Endodermal cell (in vitro differentiated cells): ENCODE measurements at regions not wholly inside any gene's neighbourhood (a gene's known extent, or its start where the extent isn't known, plus 50 kb on each side); places are given as distances from the start of the nearest gene placed in this dataset.

Source experiments
- DNase-seq: peaks from one replicate; pipeline ENCODE4 v3.0.0-alpha.2; 2017
- H3K27ac ChIP-seq: 2 replicates; pipeline ENCODE4 v1.5.1; 2013; ENCODE audit warnings: mild to moderate bottlenecking, low read depth, low read length, moderate library complexity
- H3K27me3 ChIP-seq: 2 replicates; pipeline ENCODE4 v1.6.1; 2013; ENCODE audit warnings: mild to moderate bottlenecking, low read length, moderate library complexity; ENCODE audit not compliant: insufficient read depth, control insufficient read depth, poor library complexity, severe bottlenecking
- H3K36me3 ChIP-seq: 2 replicates; pipeline ENCODE4 v1.7.0; 2013; ENCODE audit warnings: mild to moderate bottlenecking, low read length, moderate library complexity; ENCODE audit not compliant: control insufficient read depth, insufficient read depth
- H3K4me1 ChIP-seq: one replicate; pipeline ENCODE4 v1.7.0; 2013; ENCODE audit warnings: low read length; ENCODE audit not compliant: control insufficient read depth, insufficient read depth
- H3K4me3 ChIP-seq: 2 replicates; pipeline ENCODE4 v1.5.1; 2013; ENCODE audit warnings: mild to moderate bottlenecking, low read length, moderate library complexity
- H3K9ac ChIP-seq: 2 replicates; pipeline ENCODE4 v1.6.1; 2013; ENCODE audit warnings: mild to moderate bottlenecking, low read length, moderate library complexity; ENCODE audit not compliant: poor library complexity, severe bottlenecking; ENCODE audit errors: extremely low read depth
- H3K9me3 ChIP-seq: 2 replicates; pipeline ENCODE4 v1.6.1; 2013; ENCODE audit warnings: mild to moderate bottlenecking, low read length, moderate library complexity; ENCODE audit not compliant: control insufficient read depth
- H3K27ac Mint-ChIP-seq: 2 replicates; pipeline ENCODE4 v1.8.0; 2020; ENCODE audit warnings: mixed read lengths
- H3K27me3 Mint-ChIP-seq: 2 replicates; pipeline ENCODE4 v1.8.0; 2021; ENCODE audit warnings: mild to moderate bottlenecking, mixed read lengths; ENCODE audit not compliant: insufficient read depth
- H3K36me3 Mint-ChIP-seq: 2 replicates; pipeline ENCODE4 v1.8.0; 2020; ENCODE audit warnings: low read depth, mixed read lengths
- H3K4me1 Mint-ChIP-seq: 2 replicates; pipeline ENCODE4 v1.8.0; 2020; ENCODE audit warnings: mixed read lengths
- H3K4me3 Mint-ChIP-seq: 2 replicates; pipeline ENCODE4 v1.8.0; 2020; ENCODE audit warnings: mild to moderate bottlenecking, moderate library complexity, mixed read lengths
- H3K9me3 Mint-ChIP-seq: 2 replicates; pipeline ENCODE4 v1.8.0; 2020; ENCODE audit warnings: mild to moderate bottlenecking, mixed read lengths
- CTCF ChIP-seq: fragments of 200-600 bp; sonication (generic); conservative IDR thresholded peaks from 2 replicates; pipeline ENCODE4 v1.5.0; 2021; ENCODE audit warnings: antibody characterized with exemption, mild to moderate bottlenecking
- WGBS, 2 experiments: methylation state at CpG; one replicate each; pipeline versions ENCODE4 v1.1.5 to v1.1.7; 2013; ENCODE audit warnings: missing lambda C conversion rate in 2 of 2, mixed read lengths in 1 of 2; ENCODE audit not compliant: insufficient coverage in 1 of 2, insufficient read length in 1 of 2; 5-methylcytosine and 5-hydroxymethylcytosine counted together

DNA sequence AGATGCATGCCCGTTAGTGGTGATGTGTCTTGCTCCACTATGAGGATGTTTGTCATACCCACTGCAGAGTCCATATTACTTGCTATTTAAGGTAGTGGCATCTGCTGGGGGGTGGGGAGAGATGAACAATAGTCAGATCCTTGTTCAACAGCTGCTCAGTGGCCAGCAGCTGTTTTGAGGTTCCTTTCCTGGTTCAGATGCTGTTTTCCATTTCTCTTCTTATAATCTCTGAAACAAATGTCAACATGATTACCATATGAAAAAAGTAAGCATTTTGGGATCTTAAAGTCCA is 1567.9 kb upstream of the TENM3 start:
- Mint-ChIP-seq H3K4me3 (no peak overlapping the region), H3K27me3 (no peaks in the 10 kb centered on the region), H3K4me1 (peaks cover 5% of the 10 kb centered on the region), H3K27ac (no peak overlapping the region), H3K36me3 (no peaks in the 10 kb centered on the region), H3K9me3 (no peaks in the 10 kb centered on the region)
- no peaks in the 10 kb centered on the region for H3K4me1 ChIP-seq
- no peak overlapping the region for H3K4me3 ChIP-seq
- no peak for TF ChIP-seq CTCF
- H3K27ac ChIP-seq: no peak overlapping the region
- 81 to 83% methylated on average over 1 of the region's 1 CpG for WGBS, 2 experiments
- no peak overlapping the region for H3K9ac ChIP-seq
- H3K27me3 ChIP-seq: no peaks in the 10 kb centered on the region
- H3K36me3 ChIP-seq: no peaks in the 10 kb centered on the region
- H3K9me3 ChIP-seq: no peaks in the 10 kb centered on the region
- no peak for DNase-seq

DNA sequence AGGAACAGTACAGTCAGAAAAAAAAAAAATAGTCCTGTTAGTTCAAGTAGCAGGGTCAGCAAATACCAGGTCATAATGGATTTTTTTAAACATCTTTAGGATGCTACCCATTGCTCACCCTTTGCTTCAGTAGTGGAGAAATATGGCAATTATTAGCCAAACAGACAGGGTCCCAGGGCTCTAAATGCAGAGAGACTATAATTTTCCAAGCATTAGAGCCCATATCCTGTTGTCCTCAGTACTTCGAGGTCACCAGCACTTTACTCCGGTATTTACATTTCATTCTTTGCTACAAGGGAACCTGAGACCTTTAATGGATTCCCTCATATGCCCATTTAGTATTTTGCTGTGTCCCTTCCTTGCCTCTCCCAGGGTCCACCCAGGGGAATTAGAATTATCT is 1562.9 kb upstream of the TENM3 start:
- Histone ChIP-seq H3K9ac (no peak overlapping the region), H3K27ac (no peak overlapping the region), H3K36me3 (no peaks in the 10 kb centered on the region), H3K4me3 (no peak overlapping the region), H3K27me3 (no peaks in the 10 kb centered on the region), H3K4me1 (no peaks in the 10 kb centered on the region), H3K9me3 (no peaks in the 10 kb centered on the region)
- Mint-ChIP-seq H3K36me3 (no peaks in the 10 kb centered on the region), H3K27me3 (no peaks in the 10 kb centered on the region), H3K9me3 (no peaks in the 10 kb centered on the region), H3K4me3 (no peak overlapping the region), H3K27ac (no peak overlapping the region), H3K4me1 (peaks cover 5% of the 10 kb centered on the region)
- 81 to 97% methylated on average over 2 of the region's 2 CpGs for WGBS, 2 experiments
- TF ChIP-seq CTCF: no peak
- no peak for DNase-seq

DNA sequence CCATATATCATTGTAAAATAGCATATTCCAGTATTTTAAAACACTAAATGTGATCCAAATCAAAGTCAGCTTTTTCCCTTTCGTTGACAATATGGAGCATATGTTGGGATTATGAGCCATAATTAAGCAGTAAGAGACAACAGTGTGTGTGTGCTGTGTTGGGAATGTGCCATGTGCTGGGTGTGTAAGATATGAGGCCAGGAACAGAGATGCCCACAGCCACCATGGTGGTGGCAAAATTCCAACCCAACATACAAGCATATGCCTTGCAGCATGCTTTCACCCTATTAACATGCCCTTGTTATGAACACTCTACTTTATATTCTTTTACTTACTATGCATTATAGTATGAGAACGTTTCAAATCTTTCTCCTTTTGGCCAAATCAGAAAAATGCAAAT is 1560.4 kb upstream of the TENM3 start:
- H3K9ac ChIP-seq: no peak overlapping the region
- no peak for DNase-seq
- no peaks in the 10 kb centered on the region for H3K36me3 ChIP-seq
- Mint-ChIP-seq H3K4me1 (peaks cover 2% of the 10 kb centered on the region), H3K4me3 (no peak overlapping the region), H3K9me3 (no peaks in the 10 kb centered on the region), H3K27ac (no peak overlapping the region), H3K36me3 (no peaks in the 10 kb centered on the region), H3K27me3 (no peaks in the 10 kb centered on the region)
- H3K4me1 ChIP-seq: no peaks in the 10 kb centered on the region
- WGBS, 2 experiments: 41 to 100% methylated on average over 1 to 2 of the region's 2 CpGs
- no peaks in the 10 kb centered on the region for H3K9me3 ChIP-seq
- no peak overlapping the region for H3K27ac ChIP-seq
- no peak overlapping the region for H3K4me3 ChIP-seq
- no peaks in the 10 kb centered on the region for H3K27me3 ChIP-seq
- TF ChIP-seq CTCF: no peak
